OCI-LY1 (cell line): ENCODE measurements at regions not wholly inside any gene's neighbourhood (a gene's known extent, or its start where the extent isn't known, plus 50 kb on each side); places are given as distances from the start of the nearest gene placed in this dataset.

Experiments used
- H2AFZ ChIP-seq: fragments of 200-600 bp; sonication (generic), shearing (Covaris generic); 2 replicates; pipeline ENCODE4 v1.6.0; 2014; ENCODE audit warnings: antibody characterized with exemption, mild to moderate bottlenecking, low read length
- H3F3A ChIP-seq: fragments of 200-600 bp; sonication (generic), shearing (Covaris generic); 2 replicates; pipeline ENCODE4 v1.6.0; 2014; ENCODE audit warnings: mild to moderate bottlenecking, antibody characterized with exemption, low read length, moderate library complexity; ENCODE audit not compliant: insufficient read depth
- H3K27ac ChIP-seq: fragments of 200-600 bp; sonication (generic); 2 replicates; pipeline ENCODE4 v1.5.1; 2014; ENCODE audit warnings: low read length, mixed run types, mild to moderate bottlenecking, low read depth; ENCODE audit not compliant: poor library complexity, severe bottlenecking
- H3K27me3 ChIP-seq: fragments of 200-600 bp; sonication (generic); 2 replicates; pipeline ENCODE4 v1.6.0; 2014; ENCODE audit warnings: antibody characterized with exemption, mild to moderate bottlenecking, low read length, moderate library complexity; ENCODE audit not compliant: insufficient read depth
- H3K36me3 ChIP-seq: fragments of 200-600 bp; sonication (generic); 2 replicates; pipeline ENCODE4 v1.6.1; 2014; ENCODE audit warnings: mild to moderate bottlenecking, antibody characterized with exemption, low read length, moderate library complexity, mixed read lengths; ENCODE audit not compliant: insufficient read depth
- H3K4me1 ChIP-seq: fragments of 200-600 bp; sonication (generic); 2 replicates; pipeline ENCODE4 v1.5.1; 2014; ENCODE audit warnings: mild to moderate bottlenecking, low read length, moderate library complexity; ENCODE audit not compliant: insufficient read depth, severe bottlenecking
- H3K4me2 ChIP-seq: fragments of 200-600 bp; sonication (generic), shearing (Covaris generic); 2 replicates; pipeline ENCODE4 v1.6.1; 2014; ENCODE audit warnings: low read length
- H3K4me3 ChIP-seq: fragments of 200-600 bp; sonication (generic); 2 replicates; pipeline ENCODE4 v1.5.1; 2014; ENCODE audit warnings: low read length, low read depth, mild to moderate bottlenecking, mixed read lengths; ENCODE audit not compliant: poor library complexity, severe bottlenecking
- H3K79me2 ChIP-seq: fragments of 200-600 bp; shearing (Covaris generic); 2 replicates; pipeline ENCODE4 v1.6.1; 2016; ENCODE audit warnings: mixed run types, low read length, mixed read lengths; ENCODE audit not compliant: insufficient read depth
- H3K9ac ChIP-seq: fragments of 200-600 bp; sonication (generic), shearing (Covaris generic); 2 replicates; pipeline ENCODE4 v1.6.1; 2014; ENCODE audit warnings: mild to moderate bottlenecking, low read length, mixed read lengths
- H3K9me2 ChIP-seq: fragments of 200-600 bp; sonication (generic), shearing (Covaris generic); 2 replicates; pipeline ENCODE4 v1.6.1; 2014; ENCODE audit warnings: low read depth, mild to moderate bottlenecking, low read length, mixed read lengths
- H3K9me3 ChIP-seq: fragments of 200-600 bp; shearing (Covaris generic); 2 replicates; pipeline ENCODE4 v1.6.1; 2014; ENCODE audit warnings: low read length, mixed read lengths
- H4K20me1 ChIP-seq: fragments of 200-600 bp; sonication (generic), shearing (Covaris generic); 2 replicates; pipeline ENCODE4 v1.6.0; 2016; ENCODE audit warnings: mild to moderate bottlenecking, low read length; ENCODE audit not compliant: insufficient read depth
- EZH2 ChIP-seq: fragments of 200-600 bp; sonication (generic), shearing (Covaris generic); IDR thresholded peaks from 2 replicates; pipeline ENCODE4 v1.8.0; 2017; ENCODE audit warnings: borderline replicate concordance, mixed run types, mild to moderate bottlenecking, antibody characterized with exemption, low read length, moderate library complexity, mixed read lengths
- TF ChIP-seq, protein P1 (sequence below): fragments of 200-600 bp; sonication (generic), shearing (Covaris generic); IDR thresholded peaks from 2 replicates; pipeline ENCODE4 v1.5.1; 2017; ENCODE audit warnings: mild to moderate bottlenecking, antibody characterized with exemption, low read length, moderate library complexity, mixed read lengths

DNA sequence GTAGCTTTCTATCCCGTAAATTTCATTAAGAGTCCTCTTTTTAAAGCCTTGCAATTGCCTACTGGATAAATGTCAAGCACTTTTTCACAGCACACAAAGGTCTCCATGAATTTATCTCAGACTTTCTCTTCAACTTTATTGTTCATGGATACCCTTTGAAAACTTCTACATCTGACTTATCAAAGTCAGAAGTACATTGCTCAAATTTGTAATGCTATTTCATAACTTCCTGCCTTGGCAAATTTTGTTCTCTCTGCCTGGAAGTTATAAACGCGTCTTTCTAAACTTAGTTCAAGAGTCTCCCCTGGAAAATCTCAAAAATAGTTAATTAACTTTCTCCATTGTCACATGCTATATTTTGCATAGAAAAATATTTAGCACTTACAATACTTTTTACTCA is 55.9 kb upstream of the RERGL start:
- H3K27me3 ChIP-seq = no peaks in the 10 kb centered on the region
- no peaks in the 10 kb centered on the region for H3K36me3 ChIP-seq
- H3K9me3 ChIP-seq = no peaks in the 10 kb centered on the region
- no peak overlapping the region for H2AFZ ChIP-seq
- H3K79me2 ChIP-seq = no peaks in the 10 kb centered on the region
- no peaks in the 10 kb centered on the region for H3K9me2 ChIP-seq
- H3K9ac ChIP-seq = no peak overlapping the region
- H3K27ac ChIP-seq = no peak overlapping the region
- TF ChIP-seq, protein P1, sequence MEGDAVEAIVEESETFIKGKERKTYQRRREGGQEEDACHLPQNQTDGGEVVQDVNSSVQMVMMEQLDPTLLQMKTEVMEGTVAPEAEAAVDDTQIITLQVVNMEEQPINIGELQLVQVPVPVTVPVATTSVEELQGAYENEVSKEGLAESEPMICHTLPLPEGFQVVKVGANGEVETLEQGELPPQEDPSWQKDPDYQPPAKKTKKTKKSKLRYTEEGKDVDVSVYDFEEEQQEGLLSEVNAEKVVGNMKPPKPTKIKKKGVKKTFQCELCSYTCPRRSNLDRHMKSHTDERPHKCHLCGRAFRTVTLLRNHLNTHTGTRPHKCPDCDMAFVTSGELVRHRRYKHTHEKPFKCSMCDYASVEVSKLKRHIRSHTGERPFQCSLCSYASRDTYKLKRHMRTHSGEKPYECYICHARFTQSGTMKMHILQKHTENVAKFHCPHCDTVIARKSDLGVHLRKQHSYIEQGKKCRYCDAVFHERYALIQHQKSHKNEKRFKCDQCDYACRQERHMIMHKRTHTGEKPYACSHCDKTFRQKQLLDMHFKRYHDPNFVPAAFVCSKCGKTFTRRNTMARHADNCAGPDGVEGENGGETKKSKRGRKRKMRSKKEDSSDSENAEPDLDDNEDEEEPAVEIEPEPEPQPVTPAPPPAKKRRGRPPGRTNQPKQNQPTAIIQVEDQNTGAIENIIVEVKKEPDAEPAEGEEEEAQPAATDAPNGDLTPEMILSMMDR = no peak
- TF ChIP-seq EZH2 = no peak
- no peaks in the 10 kb centered on the region for H4K20me1 ChIP-seq
- no peak overlapping the region for H3K4me2 ChIP-seq
- no peak overlapping the region for H3K4me3 ChIP-seq
- peaks cover 8% of the 10 kb centered on the region for H3K4me1 ChIP-seq
- no peaks in the 10 kb centered on the region for H3F3A ChIP-seq

DNA sequence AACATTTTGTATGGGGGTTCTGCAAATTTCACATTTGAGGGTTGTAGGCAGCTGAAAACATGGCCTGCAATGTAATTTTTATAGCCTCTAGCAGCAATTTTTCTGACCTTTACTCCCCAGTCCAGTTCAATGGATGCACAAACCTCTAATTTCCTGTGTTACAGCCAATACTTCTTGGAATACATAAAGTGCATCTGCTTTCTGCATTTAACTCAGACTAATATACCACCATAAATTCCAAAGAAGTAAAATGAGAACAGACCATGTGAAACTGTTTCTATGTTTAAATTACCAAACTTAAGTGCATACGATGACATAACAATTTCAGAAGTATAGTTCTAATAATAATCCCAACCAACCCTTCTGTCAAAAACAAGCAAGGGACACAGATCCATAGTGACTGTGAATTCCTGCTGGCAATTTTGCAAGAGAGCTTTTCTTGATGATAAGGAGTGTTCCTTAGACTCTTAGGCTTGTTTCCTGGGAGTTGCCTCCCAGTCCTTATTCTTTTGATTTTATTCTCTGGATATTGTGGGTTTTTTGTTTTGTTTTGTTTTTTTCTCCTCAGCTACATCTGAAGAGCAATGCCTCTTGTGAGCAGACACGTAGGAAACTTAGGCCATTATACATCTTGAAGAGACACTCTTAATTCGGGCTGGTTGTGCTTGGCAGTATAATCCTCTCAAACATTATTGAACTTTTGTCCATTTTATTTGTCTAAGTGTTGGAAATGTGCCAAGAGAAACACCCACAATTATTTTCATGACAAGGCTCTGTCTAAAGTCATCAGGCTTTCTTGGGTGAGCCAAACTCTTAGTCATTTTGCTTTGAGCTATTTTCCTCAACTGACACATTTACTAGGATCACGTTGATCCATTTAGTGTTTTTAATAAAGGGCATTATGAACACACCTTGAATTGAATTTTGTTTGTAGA is 51.3 kb upstream of the RERGL start:
- H3K9me2 ChIP-seq = no peaks in the 10 kb centered on the region
- H3K4me3 ChIP-seq = no peak overlapping the region
- H3K27me3 ChIP-seq = no peaks in the 10 kb centered on the region
- H2AFZ ChIP-seq = no peak overlapping the region
- no peaks in the 10 kb centered on the region for H3F3A ChIP-seq
- H3K79me2 ChIP-seq = no peaks in the 10 kb centered on the region
- no peak overlapping the region for H3K27ac ChIP-seq
- peaks cover 34% of the 10 kb centered on the region for H3K4me1 ChIP-seq
- H3K9me3 ChIP-seq = no peaks in the 10 kb centered on the region
- H4K20me1 ChIP-seq = no peaks in the 10 kb centered on the region
- no peak for TF ChIP-seq EZH2
- TF ChIP-seq, protein P1 = no peak
- H3K36me3 ChIP-seq = no peaks in the 10 kb centered on the region
- no peak overlapping the region for H3K4me2 ChIP-seq
- H3K9ac ChIP-seq = no peak overlapping the region

DNA sequence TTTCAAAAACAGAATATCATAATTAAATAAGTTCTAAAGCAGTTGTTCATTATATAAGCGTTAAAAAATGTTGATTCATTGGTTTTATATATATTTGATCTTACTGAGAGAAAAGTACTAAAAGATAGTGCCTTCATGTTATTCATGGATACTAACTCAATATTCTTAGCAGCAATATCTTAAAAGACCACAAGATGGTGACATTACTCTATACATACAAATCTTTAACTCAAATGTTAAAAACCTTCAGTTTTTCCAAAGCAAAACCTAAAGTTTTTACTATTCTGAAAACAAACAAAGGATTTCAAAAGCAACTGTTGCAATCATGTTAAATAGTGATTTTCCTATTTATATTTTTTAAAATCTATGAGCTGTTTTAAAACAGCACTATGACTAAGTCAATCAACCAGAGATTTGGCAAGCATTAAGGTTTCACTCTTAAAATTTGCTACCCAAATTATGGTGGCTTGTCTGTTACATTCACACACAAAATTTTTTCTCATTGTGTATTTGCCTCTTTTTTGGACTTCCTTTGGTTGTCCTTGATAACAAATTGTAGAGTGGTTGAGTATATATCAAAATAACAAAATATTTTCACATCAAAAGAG is 50.1 kb upstream of the RERGL start:
- Histone ChIP-seq H3K9me3 (no peaks in the 10 kb centered on the region), H3K27ac (no peak overlapping the region), H3K4me2 (0 out of 2 replicates have a peak overlapping the region, but pooled peaks have one; percentile 35), H3K27me3 (no peaks in the 10 kb centered on the region), H3K4me3 (no peak overlapping the region), H3K4me1 (peaks cover 34% of the 10 kb centered on the region), H3K36me3 (no peaks in the 10 kb centered on the region), H2AFZ (peak overlapping the region; percentile 44; the same call in 1 of the 2 replicates), H4K20me1 (no peaks in the 10 kb centered on the region), H3F3A (no peaks in the 10 kb centered on the region), H3K9ac (peak overlapping the region; percentile 3; the same call in 1 of the 2 replicates), H3K79me2 (no peaks in the 10 kb centered on the region), H3K9me2 (no peaks in the 10 kb centered on the region)
- TF ChIP-seq, protein P1 = peak; percentile 69
- no peak for TF ChIP-seq EZH2
